Astrocyte (in vitro differentiated cells and primary cell): ENCODE measurements at regions not wholly inside any gene's neighbourhood (a gene's known extent, or its start where the extent isn't known, plus 50 kb on each side); places are given as distances from the start of the nearest gene placed in this dataset.

Experiments
- DNase-seq: peaks from one replicate; pipeline ENCODE4 v3.0.0-alpha.2; 2010; ENCODE audit warnings: low read depth
- FAIRE-seq: peaks from 2 replicates; lab custom pipeline; 2011; peaks lifted over from hg19 to GRCh38; lab: Jason Lieb, UNC
- H2AFZ ChIP-seq: 2 replicates; pipeline ENCODE4 v1.6.0; 2012; ENCODE audit warnings: low read depth, low read length, inconsistent platforms
- H3K27ac ChIP-seq: 2 replicates; pipeline ENCODE4 v1.5.1; 2011; ENCODE audit warnings: low read depth, low read length, inconsistent platforms
- H3K27me3 ChIP-seq: 2 replicates; pipeline ENCODE4 v1.6.0; 2011; ENCODE audit warnings: low read length, inconsistent platforms; ENCODE audit not compliant: insufficient read depth
- H3K36me3 ChIP-seq: 2 replicates; pipeline ENCODE4 v1.5.1; 2011; ENCODE audit warnings: low read length, inconsistent platforms; ENCODE audit not compliant: insufficient read depth
- H3K4me1 ChIP-seq: 2 replicates; pipeline ENCODE4 v1.5.1; 2011; ENCODE audit warnings: low read length, inconsistent platforms; ENCODE audit not compliant: insufficient read depth
- H3K4me2 ChIP-seq: 2 replicates; pipeline ENCODE4 v1.6.0; 2012; ENCODE audit warnings: low read length, inconsistent platforms
- H3K4me3 ChIP-seq: 2 replicates; pipeline ENCODE4 v1.5.1; 2011; ENCODE audit warnings: low read depth, mild to moderate bottlenecking, low read length, inconsistent platforms; ENCODE audit not compliant: insufficient read depth
- H3K79me2 ChIP-seq: 2 replicates; pipeline ENCODE4 v1.6.0; 2012; ENCODE audit warnings: mild to moderate bottlenecking, low read length, inconsistent platforms; ENCODE audit not compliant: insufficient read depth
- H3K9ac ChIP-seq: 2 replicates; pipeline ENCODE4 v1.6.0; 2012; ENCODE audit warnings: mild to moderate bottlenecking, low read length, inconsistent platforms
- H3K9me3 ChIP-seq: 2 replicates; pipeline ENCODE4 v1.5.1; 2012; ENCODE audit warnings: low read depth, mild to moderate bottlenecking, low read length, inconsistent platforms; ENCODE audit not compliant: insufficient read depth
- H4K20me1 ChIP-seq: 2 replicates; pipeline ENCODE4 v1.6.0; 2012; ENCODE audit warnings: low read length, inconsistent platforms; ENCODE audit not compliant: insufficient read depth
- H3K27ac Mint-ChIP-seq: one replicate; pipeline ENCODE4 v1.8.0; 2021; ENCODE audit warnings: mild to moderate bottlenecking, mixed read lengths; ENCODE audit not compliant: unreplicated experiment
- H3K27me3 Mint-ChIP-seq: one replicate; pipeline ENCODE4 v1.8.0; 2021; ENCODE audit warnings: low read depth, mixed read lengths; ENCODE audit not compliant: unreplicated experiment
- H3K36me3 Mint-ChIP-seq: one replicate; pipeline ENCODE4 v1.8.0; 2021; ENCODE audit warnings: low read depth, mixed read lengths; ENCODE audit not compliant: unreplicated experiment
- H3K4me1 Mint-ChIP-seq: one replicate; pipeline ENCODE4 v1.8.0; 2021; ENCODE audit warnings: low read depth, mixed read lengths; ENCODE audit not compliant: unreplicated experiment
- H3K4me3 Mint-ChIP-seq: one replicate; pipeline ENCODE4 v1.8.0; 2021; ENCODE audit warnings: mild to moderate bottlenecking, moderate library complexity, mixed read lengths; ENCODE audit not compliant: unreplicated experiment
- H3K9me3 Mint-ChIP-seq: one replicate; pipeline ENCODE4 v1.8.0; 2021; ENCODE audit warnings: mild to moderate bottlenecking, mixed read lengths; ENCODE audit not compliant: unreplicated experiment
- CTCF ChIP-seq: IDR thresholded peaks from 2 replicates; pipeline ENCODE4 v1.5.1; 2011; ENCODE audit warnings: low read depth, mild to moderate bottlenecking, inconsistent platforms, low read length, moderate library complexity; ENCODE audit not compliant: insufficient read depth
- EZH2 ChIP-seq: IDR thresholded peaks from 2 replicates; pipeline ENCODE4 v1.6.1; 2012; ENCODE audit warnings: mild to moderate bottlenecking, low read length, inconsistent platforms; ENCODE audit not compliant: insufficient read depth

GRCh38 chr13:78152415-78152814, 233.8 kb upstream of the EDNRB start:
- Histone ChIP-seq H3K36me3 (no peaks in the 10 kb centered on the region), H3K27me3 (no peaks in the 10 kb centered on the region), H3K9me3 (no peaks in the 10 kb centered on the region), H3K27ac (no peak overlapping the region), H3K4me3 (no peak overlapping the region), H2AFZ (no peak overlapping the region), H3K79me2 (no peaks in the 10 kb centered on the region), H3K4me2 (no peak overlapping the region), H3K4me1 (peaks cover 7% of the 10 kb centered on the region), H3K9ac (no peak overlapping the region), H4K20me1 (no peaks in the 10 kb centered on the region)
- no peak for FAIRE-seq
- no peak for DNase-seq
- H3K36me3 Mint-ChIP-seq, result no peaks in the 10 kb centered on the region
- H3K4me1 Mint-ChIP-seq, result peaks cover 11% of the 10 kb centered on the region
- H3K27me3 Mint-ChIP-seq, result no peaks in the 10 kb centered on the region
- TF ChIP-seq EZH2 (no peak), CTCF (no peak)
- H3K9me3 Mint-ChIP-seq, result peaks cover 4% of the 10 kb centered on the region
- H3K27ac Mint-ChIP-seq, result no peak overlapping the region
- H3K4me3 Mint-ChIP-seq, result no peak overlapping the region

GRCh38 chr13:78147905-78148304, 229.3 kb upstream of the EDNRB start:
- no peak for TF ChIP-seq EZH2
- TF ChIP-seq CTCF, result no peak
- Histone ChIP-seq H3K4me2 (peak overlapping the region; percentile 48), H4K20me1 (no peaks in the 10 kb centered on the region), H3K4me3 (no peak overlapping the region), H3K36me3 (no peaks in the 10 kb centered on the region), H3K9me3 (no peaks in the 10 kb centered on the region), H2AFZ (no peak overlapping the region), H3K27me3 (no peaks in the 10 kb centered on the region), H3K4me1 (peaks cover 7% of the 10 kb centered on the region), H3K9ac (no peak overlapping the region), H3K27ac (peak overlapping the region; percentile 23), H3K79me2 (no peaks in the 10 kb centered on the region)
- Mint-ChIP-seq H3K36me3 (no peaks in the 10 kb centered on the region), H3K4me3 (no peak overlapping the region), H3K4me1 (peaks cover 15% of the 10 kb centered on the region), H3K9me3 (peaks cover 4% of the 10 kb centered on the region), H3K27me3 (no peaks in the 10 kb centered on the region), H3K27ac (peak overlapping the region; percentile 81)
- DNase-seq (peak; percentile 89), FAIRE-seq (peak; percentile 59)

- H3K27ac Mint-ChIP-seq, result no peak overlapping the region
- no peak for FAIRE-seq
- peaks cover 15% of the 10 kb centered on the region for H3K4me1 Mint-ChIP-seq
Measured at GRCh38 chr13:78145276-78145675, 226.6 kb upstream of the EDNRB start.

More at GRCh38 chr13:78145276-78145675, 226.6 kb upstream of the EDNRB start:
- Mint-ChIP-seq H3K9me3 (no peaks in the 10 kb centered on the region), H3K27me3 (no peaks in the 10 kb centered on the region), H3K4me3 (no peak overlapping the region), H3K36me3 (no peaks in the 10 kb centered on the region)
- Histone ChIP-seq H3K27ac (no peak overlapping the region), H3K4me3 (no peak overlapping the region), H3K79me2 (no peaks in the 10 kb centered on the region), H2AFZ (no peak overlapping the region), H3K9me3 (no peaks in the 10 kb centered on the region), H3K9ac (no peak overlapping the region), H3K27me3 (no peaks in the 10 kb centered on the region), H4K20me1 (no peaks in the 10 kb centered on the region), H3K36me3 (no peaks in the 10 kb centered on the region), H3K4me2 (no peak overlapping the region), H3K4me1 (peaks cover 7% of the 10 kb centered on the region)
- TF ChIP-seq EZH2, result no peak
- no peak for TF ChIP-seq CTCF
- no peak for DNase-seq
